ENCODE measurements at regions not wholly inside any gene's neighbourhood (a gene's known extent, or its start where the extent isn't known, plus 50 kb on each side); places are given as distances from the start of the nearest gene placed in this dataset.

DNA sequence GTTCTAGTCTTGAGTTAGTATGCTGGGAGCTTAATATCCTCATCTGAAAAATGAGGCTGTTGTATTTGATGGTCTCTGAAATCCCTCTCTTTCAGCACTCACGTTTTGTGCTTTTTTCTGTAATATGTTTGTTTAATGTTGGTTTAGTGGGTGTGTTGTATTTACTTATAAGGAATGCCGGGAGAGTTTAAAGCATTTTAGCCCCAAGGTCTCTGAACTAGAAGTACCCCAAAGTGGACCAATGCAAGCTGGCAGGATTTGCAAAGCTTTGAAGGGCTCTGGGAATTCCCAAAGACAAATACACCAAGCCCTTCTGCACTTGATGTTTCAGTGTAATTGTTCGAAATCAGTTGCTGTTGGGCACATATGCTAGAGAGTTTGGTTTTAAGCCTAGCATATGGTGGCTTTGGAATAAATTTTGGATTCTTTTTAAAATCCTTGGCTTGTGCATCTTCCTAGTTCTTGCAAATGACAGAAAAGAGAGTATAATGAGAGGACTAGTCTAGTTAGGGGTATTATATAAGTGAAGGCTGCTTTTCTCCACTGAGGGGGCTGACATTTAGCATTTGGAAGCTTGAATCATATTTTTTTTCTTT, 371.4 kb upstream of the BOD1L1 start (continued):
- TF ChIP-seq, protein P1, sequence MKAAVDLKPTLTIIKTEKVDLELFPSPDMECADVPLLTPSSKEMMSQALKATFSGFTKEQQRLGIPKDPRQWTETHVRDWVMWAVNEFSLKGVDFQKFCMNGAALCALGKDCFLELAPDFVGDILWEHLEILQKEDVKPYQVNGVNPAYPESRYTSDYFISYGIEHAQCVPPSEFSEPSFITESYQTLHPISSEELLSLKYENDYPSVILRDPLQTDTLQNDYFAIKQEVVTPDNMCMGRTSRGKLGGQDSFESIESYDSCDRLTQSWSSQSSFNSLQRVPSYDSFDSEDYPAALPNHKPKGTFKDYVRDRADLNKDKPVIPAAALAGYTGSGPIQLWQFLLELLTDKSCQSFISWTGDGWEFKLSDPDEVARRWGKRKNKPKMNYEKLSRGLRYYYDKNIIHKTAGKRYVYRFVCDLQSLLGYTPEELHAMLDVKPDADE (IDR thresholded peaks at IDR 0.05), result no peak
- TF ChIP-seq, protein P2, sequence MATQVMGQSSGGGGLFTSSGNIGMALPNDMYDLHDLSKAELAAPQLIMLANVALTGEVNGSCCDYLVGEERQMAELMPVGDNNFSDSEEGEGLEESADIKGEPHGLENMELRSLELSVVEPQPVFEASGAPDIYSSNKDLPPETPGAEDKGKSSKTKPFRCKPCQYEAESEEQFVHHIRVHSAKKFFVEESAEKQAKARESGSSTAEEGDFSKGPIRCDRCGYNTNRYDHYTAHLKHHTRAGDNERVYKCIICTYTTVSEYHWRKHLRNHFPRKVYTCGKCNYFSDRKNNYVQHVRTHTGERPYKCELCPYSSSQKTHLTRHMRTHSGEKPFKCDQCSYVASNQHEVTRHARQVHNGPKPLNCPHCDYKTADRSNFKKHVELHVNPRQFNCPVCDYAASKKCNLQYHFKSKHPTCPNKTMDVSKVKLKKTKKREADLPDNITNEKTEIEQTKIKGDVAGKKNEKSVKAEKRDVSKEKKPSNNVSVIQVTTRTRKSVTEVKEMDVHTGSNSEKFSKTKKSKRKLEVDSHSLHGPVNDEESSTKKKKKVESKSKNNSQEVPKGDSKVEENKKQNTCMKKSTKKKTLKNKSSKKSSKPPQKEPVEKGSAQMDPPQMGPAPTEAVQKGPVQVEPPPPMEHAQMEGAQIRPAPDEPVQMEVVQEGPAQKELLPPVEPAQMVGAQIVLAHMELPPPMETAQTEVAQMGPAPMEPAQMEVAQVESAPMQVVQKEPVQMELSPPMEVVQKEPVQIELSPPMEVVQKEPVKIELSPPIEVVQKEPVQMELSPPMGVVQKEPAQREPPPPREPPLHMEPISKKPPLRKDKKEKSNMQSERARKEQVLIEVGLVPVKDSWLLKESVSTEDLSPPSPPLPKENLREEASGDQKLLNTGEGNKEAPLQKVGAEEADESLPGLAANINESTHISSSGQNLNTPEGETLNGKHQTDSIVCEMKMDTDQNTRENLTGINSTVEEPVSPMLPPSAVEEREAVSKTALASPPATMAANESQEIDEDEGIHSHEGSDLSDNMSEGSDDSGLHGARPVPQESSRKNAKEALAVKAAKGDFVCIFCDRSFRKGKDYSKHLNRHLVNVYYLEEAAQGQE (IDR thresholded peaks at IDR 0.05; ENCODE audit: unreplicated experiment), result no peak
- TF ChIP-seq NANOG (IDR thresholded peaks at IDR 0.05; ENCODE audit: borderline replicate concordance) (no peak), STAT1 (IDR thresholded peaks at IDR 0.05; ENCODE audit: unreplicated experiment) (no peak), ZNF114 (CRISPR knock-in tag; IDR thresholded peaks at IDR 0.05) (no peak), JUNB (IDR thresholded peaks at IDR 0.05; ENCODE audit: unreplicated experiment) (no peak), EZH2 (IDR thresholded peaks at IDR 0.05; ENCODE audit: low read depth, unreplicated experiment) (no peak)

DNA sequence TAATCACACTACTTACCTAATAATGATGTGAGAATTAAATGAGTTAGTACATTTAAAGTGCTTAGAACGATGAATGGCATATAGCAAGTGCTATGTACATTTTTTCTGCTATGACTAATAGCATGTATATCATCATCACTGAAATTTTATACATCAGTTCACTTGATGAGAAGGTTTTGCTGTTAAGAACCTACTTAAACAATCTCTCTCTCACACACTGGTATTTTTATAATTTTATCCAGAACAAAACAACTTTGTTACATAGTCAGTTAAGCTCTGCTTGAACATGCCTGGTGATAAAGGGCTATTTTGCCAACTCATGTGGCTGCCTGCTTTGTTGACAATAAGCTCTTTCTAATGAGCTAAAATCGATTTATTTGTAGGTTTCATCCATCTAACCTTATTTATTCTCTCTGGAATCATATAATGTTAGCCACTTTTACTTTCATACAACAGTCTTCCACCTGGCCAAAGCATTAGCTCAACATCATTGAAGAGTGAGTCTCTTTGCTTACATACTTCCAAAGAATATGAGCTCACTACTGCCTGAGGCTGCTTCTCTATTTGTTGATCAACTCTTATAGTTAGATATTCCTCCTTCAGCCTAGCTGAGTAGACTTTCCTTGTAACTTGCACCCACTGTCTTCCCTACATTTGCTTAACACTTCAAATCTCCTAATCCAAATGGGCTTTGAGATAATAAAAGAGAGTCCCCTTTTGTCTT, 372.7 kb upstream of the BOD1L1 start:
- H3K9me3 Mint-ChIP-seq, result peaks cover 40% of the 10 kb centered on the region
- no peaks in the 10 kb centered on the region for H3K27me3 Mint-ChIP-seq (ENCODE audit: insufficient read depth, low read depth, poor library complexity)
- H3K4me2 ChIP-seq, result no peak overlapping the region
- TF ChIP-seq, protein P3, sequence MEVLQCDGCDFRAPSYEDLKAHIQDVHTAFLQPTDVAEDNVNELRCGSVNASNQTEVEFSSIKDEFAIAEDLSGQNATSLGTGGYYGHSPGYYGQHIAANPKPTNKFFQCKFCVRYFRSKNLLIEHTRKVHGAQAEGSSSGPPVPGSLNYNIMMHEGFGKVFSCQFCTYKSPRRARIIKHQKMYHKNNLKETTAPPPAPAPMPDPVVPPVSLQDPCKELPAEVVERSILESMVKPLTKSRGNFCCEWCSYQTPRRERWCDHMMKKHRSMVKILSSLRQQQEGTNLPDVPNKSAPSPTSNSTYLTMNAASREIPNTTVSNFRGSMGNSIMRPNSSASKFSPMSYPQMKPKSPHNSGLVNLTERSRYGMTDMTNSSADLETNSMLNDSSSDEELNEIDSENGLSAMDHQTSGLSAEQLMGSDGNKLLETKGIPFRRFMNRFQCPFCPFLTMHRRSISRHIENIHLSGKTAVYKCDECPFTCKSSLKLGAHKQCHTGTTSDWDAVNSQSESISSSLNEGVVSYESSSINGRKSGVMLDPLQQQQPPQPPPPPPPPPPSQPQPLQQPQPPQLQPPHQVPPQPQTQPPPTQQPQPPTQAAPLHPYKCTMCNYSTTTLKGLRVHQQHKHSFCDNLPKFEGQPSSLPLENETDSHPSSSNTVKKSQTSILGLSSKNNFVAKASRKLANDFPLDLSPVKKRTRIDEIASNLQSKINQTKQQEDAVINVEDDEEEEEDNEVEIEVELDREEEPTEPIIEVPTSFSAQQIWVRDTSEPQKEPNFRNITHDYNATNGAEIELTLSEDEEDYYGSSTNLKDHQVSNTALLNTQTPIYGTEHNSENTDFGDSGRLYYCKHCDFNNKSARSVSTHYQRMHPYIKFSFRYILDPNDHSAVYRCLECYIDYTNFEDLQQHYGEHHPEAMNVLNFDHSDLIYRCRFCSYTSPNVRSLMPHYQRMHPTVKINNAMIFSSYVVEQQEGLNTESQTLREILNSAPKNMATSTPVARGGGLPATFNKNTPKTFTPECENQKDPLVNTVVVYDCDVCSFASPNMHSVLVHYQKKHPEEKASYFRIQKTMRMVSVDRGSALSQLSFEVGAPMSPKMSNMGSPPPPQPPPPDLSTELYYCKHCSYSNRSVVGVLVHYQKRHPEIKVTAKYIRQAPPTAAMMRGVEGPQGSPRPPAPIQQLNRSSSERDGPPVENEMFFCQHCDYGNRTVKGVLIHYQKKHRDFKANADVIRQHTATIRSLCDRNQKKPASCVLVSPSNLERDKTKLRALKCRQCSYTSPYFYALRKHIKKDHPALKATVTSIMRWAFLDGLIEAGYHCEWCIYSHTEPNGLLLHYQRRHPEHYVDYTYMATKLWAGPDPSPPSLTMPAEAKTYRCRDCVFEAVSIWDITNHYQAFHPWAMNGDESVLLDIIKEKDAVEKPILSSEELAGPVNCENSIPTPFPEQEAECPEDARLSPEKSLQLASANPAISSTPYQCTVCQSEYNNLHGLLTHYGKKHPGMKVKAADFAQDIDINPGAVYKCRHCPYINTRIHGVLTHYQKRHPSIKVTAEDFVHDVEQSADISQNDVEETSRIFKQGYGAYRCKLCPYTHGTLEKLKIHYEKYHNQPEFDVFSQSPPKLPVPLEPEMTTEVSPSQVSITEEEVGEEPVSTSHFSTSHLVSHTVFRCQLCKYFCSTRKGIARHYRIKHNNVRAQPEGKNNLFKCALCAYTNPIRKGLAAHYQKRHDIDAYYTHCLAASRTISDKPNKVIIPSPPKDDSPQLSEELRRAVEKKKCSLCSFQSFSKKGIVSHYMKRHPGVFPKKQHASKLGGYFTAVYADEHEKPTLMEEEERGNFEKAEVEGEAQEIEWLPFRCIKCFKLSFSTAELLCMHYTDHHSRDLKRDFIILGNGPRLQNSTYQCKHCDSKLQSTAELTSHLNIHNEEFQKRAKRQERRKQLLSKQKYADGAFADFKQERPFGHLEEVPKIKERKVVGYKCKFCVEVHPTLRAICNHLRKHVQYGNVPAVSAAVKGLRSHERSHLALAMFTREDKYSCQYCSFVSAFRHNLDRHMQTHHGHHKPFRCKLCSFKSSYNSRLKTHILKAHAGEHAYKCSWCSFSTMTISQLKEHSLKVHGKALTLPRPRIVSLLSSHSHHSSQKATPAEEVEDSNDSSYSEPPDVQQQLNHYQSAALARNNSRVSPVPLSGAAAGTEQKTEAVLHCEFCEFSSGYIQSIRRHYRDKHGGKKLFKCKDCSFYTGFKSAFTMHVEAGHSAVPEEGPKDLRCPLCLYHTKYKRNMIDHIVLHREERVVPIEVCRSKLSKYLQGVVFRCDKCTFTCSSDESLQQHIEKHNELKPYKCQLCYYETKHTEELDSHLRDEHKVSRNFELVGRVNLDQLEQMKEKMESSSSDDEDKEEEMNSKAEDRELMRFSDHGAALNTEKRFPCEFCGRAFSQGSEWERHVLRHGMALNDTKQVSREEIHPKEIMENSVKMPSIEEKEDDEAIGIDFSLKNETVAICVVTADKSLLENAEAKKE (CRISPR knock-in tag; IDR thresholded peaks at IDR 0.05), result no peak
- TF ChIP-seq POLR2AphosphoS5 (IDR thresholded peaks at IDR 0.05; ENCODE audit: low read depth) (no peak), ZNF114 (CRISPR knock-in tag; IDR thresholded peaks at IDR 0.05) (no peak), EZH2phosphoT487 (IDR thresholded peaks at IDR 0.05; ENCODE audit: unreplicated experiment) (no peak), JUNB (IDR thresholded peaks at IDR 0.05; ENCODE audit: unreplicated experiment) (no peak), STAT1 (IDR thresholded peaks at IDR 0.05; ENCODE audit: unreplicated experiment) (no peak), EZH2 (IDR thresholded peaks at IDR 0.05; ENCODE audit: low read depth, unreplicated experiment) (no peak)
- TF ChIP-seq, protein P4, sequence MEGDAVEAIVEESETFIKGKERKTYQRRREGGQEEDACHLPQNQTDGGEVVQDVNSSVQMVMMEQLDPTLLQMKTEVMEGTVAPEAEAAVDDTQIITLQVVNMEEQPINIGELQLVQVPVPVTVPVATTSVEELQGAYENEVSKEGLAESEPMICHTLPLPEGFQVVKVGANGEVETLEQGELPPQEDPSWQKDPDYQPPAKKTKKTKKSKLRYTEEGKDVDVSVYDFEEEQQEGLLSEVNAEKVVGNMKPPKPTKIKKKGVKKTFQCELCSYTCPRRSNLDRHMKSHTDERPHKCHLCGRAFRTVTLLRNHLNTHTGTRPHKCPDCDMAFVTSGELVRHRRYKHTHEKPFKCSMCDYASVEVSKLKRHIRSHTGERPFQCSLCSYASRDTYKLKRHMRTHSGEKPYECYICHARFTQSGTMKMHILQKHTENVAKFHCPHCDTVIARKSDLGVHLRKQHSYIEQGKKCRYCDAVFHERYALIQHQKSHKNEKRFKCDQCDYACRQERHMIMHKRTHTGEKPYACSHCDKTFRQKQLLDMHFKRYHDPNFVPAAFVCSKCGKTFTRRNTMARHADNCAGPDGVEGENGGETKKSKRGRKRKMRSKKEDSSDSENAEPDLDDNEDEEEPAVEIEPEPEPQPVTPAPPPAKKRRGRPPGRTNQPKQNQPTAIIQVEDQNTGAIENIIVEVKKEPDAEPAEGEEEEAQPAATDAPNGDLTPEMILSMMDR (conservative IDR thresholded peaks at IDR 0.05; ENCODE audit: low read depth in 2 of 2), result no peak

More for the DNA sequence above, 372.7 kb upstream of the BOD1L1 start:
- Histone ChIP-seq H3F3A (replicated peaks; ENCODE audit: low read depth) (no peaks in the 10 kb centered on the region), H3K4me3 (no peak overlapping the region), H3K27me3 (ENCODE audit: insufficient read depth) (no peaks in the 10 kb centered on the region), H3K79me2 (replicated peaks; ENCODE audit: insufficient read depth) (no peaks in the 10 kb centered on the region), H3K27ac (ENCODE audit: low read depth) (no peak overlapping the region), H3K9me2 (ENCODE audit: insufficient read depth) (peaks cover 7% of the 10 kb centered on the region; the same call in 1 of the 2 replicates), H2AFZ (no peak overlapping the region), H4K20me1 (replicated peaks; ENCODE audit: insufficient read depth) (no peaks in the 10 kb centered on the region), H3K36me3 (ENCODE audit: insufficient read depth) (no peaks in the 10 kb centered on the region; the same call in 1 of the 2 replicates), H3K4me1 (ENCODE audit: insufficient read depth) (no peaks in the 10 kb centered on the region)
- no peak for DNase-seq (ENCODE audit: low spot score)
- H3K4me1 Mint-ChIP-seq, result no peaks in the 10 kb centered on the region
- no peak for ATAC-seq
- H3K4me3 Mint-ChIP-seq, result no peak overlapping the region
- no peak overlapping the region for H3K27ac Mint-ChIP-seq
- peaks cover 32% of the 10 kb centered on the region for H3K36me3 Mint-ChIP-seq (ENCODE audit: low read depth)

Data from GM23338 (cell line).